ENCODE measurements at regions not wholly inside any gene's neighbourhood (a gene's known extent, or its start where the extent isn't known, plus 50 kb on each side); places are given as distances from the start of the nearest gene placed in this dataset.
"Not testable (repeated sequence)": the region's sequence is repeated elsewhere in the genome, so short reads cannot be mapped to it uniquely, and the experiment has no call there.

DNA sequence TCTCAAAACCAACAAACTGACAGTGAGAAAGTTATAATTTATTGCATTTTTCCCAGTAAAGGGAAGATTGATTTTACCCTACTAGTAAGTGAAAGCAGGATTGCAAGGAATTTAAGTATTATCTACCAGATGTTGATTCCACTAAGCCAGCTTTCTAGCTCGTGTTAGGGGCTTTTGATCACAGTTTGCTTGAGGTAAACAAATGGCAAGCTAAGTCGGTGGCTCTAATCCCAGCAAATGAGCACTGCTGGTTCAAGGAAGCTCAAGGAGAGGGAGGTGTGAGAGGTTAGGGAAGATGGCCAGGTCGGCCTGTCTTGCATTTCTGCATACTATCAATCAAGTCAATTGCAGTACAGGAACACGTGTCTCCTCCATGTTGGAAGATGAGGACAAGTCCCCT lies 448.7 kb upstream of the POM121L12 start:
- Histone ChIP-seq H3K36me3 (no peaks in the 10 kb centered on the region), H3K27me3 (no peaks in the 10 kb centered on the region), H3K4me3 (no peak overlapping the region), H3K9me3 (no peaks in the 10 kb centered on the region), H3K4me1 (no peaks in the 10 kb centered on the region), H3K27ac (no peak overlapping the region)
- intact Hi-C loops (cut with DNase I), result no loop called here
- TF ChIP-seq POLR2A (IDR thresholded peaks at IDR 0.05), result no peak
- TF ChIP-seq POLR2AphosphoS5 (IDR thresholded peaks at IDR 0.05), result no peak
- TF ChIP-seq, protein P1, sequence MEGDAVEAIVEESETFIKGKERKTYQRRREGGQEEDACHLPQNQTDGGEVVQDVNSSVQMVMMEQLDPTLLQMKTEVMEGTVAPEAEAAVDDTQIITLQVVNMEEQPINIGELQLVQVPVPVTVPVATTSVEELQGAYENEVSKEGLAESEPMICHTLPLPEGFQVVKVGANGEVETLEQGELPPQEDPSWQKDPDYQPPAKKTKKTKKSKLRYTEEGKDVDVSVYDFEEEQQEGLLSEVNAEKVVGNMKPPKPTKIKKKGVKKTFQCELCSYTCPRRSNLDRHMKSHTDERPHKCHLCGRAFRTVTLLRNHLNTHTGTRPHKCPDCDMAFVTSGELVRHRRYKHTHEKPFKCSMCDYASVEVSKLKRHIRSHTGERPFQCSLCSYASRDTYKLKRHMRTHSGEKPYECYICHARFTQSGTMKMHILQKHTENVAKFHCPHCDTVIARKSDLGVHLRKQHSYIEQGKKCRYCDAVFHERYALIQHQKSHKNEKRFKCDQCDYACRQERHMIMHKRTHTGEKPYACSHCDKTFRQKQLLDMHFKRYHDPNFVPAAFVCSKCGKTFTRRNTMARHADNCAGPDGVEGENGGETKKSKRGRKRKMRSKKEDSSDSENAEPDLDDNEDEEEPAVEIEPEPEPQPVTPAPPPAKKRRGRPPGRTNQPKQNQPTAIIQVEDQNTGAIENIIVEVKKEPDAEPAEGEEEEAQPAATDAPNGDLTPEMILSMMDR (IDR thresholded peaks at IDR 0.05), result no peak
- TF ChIP-seq EP300 (IDR thresholded peaks at IDR 0.05), result no peak
- 23 to 27% methylated on average over 4 of the region's 4 CpGs for WGBS, 2 donors
- DNase-seq, result no peak

DNA sequence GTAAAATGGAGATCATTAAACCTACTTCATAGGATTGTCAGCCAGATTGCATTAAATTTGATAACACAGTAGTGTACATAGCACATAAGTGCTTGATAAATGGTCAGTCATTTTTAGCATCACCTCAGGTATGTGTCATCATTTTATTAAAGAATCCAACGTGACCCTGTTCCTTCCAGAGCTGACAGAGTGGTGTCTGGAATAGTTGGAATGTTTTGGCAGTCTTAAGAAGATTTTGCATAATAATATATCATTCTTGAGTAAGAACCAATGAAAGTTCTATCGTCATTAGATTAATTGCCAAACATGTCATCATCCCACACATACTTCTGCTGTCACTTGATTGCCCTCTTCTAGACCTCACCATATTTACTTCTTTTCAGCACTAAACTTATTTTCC lies 451.4 kb upstream of the POM121L12 start:
- Histone ChIP-seq H3K36me3 (no peaks in the 10 kb centered on the region), H3K27ac (no peak overlapping the region), H3K4me1 (no peaks in the 10 kb centered on the region), H3K9me3 (no peaks in the 10 kb centered on the region), H3K27me3 (no peaks in the 10 kb centered on the region), H3K4me3 (no peak overlapping the region)
- no peak for DNase-seq
- TF ChIP-seq POLR2A (IDR thresholded peaks at IDR 0.05) (no peak), EP300 (IDR thresholded peaks at IDR 0.05) (no peak), POLR2AphosphoS5 (IDR thresholded peaks at IDR 0.05) (no peak)
- TF ChIP-seq, protein P1 (IDR thresholded peaks at IDR 0.05), result no peak
- intact Hi-C loops (cut with DNase I), result no loop called here
- 61 to 70% methylated on average over 2 of the region's 2 CpGs for WGBS, 2 donors

DNA sequence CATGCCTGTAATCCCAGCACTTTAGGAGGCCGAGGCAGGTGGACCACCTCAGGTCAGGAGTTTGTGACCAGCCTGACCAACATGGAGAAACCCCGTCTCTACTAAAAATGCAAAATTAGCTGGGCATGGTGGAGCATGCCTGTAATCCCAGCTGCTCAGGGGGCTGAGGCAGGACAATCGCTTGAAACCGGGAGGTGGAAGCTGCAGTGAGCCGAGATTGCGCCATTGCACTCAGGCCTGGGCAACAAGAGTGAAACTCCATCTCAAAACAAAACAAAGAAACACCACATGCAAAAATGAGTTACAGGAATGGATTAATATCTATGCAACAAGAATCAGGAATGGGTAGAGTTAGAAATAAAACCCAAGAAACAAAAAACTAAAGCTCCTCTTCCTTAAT lies 462.3 kb upstream of the POM121L12 start:
- H3K4me1 ChIP-seq; H3K36me3 ChIP-seq; intact Hi-C loops (cut with DNase I); H3K4me3 ChIP-seq; H3K27ac ChIP-seq; H3K27me3 ChIP-seq; H3K9me3 ChIP-seq; DNase-seq: not testable (repeated sequence)
- 94% methylated on average over 6 of the region's 6 CpGs for whole genome bisulfite sequencing, 2 donors

DNA sequence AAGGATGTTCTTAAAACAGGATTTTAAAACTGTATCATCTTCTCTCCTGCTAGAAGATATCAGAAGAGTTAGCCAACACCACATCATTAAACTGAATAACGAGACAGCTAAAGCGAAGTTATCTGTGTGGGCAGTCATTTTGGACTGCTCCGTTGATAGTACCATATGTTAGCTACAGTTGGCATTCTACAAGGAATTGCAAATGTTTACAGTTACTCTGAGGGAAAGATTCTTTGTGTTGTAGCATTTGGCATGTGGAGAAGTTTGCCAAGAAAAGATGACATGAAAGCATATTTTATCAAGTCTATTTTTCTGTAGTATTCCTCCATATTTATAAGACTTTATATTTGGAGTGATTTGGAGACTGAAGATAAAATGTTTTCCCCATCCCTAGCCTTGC lies 464.4 kb upstream of the POM121L12 start:
- no peaks in the 10 kb centered on the region for H3K4me1 ChIP-seq
- H3K27me3 ChIP-seq, result no peaks in the 10 kb centered on the region
- TF ChIP-seq, protein P1 (IDR thresholded peaks at IDR 0.05), result no peak
- TF ChIP-seq EP300 (IDR thresholded peaks at IDR 0.05) (no peak), POLR2A (IDR thresholded peaks at IDR 0.05) (no peak), POLR2AphosphoS5 (IDR thresholded peaks at IDR 0.05) (no peak)
- H3K9me3 ChIP-seq, result no peaks in the 10 kb centered on the region
- H3K4me3 ChIP-seq, result no peak overlapping the region
- intact Hi-C loops (cut with DNase I), result no loop called here
- H3K27ac ChIP-seq, result no peak overlapping the region
- no peaks in the 10 kb centered on the region for H3K36me3 ChIP-seq
- 89 to 91% methylated on average over 3 of the region's 3 CpGs for WGBS, 2 donors
- DNase-seq, result no peak

DNA sequence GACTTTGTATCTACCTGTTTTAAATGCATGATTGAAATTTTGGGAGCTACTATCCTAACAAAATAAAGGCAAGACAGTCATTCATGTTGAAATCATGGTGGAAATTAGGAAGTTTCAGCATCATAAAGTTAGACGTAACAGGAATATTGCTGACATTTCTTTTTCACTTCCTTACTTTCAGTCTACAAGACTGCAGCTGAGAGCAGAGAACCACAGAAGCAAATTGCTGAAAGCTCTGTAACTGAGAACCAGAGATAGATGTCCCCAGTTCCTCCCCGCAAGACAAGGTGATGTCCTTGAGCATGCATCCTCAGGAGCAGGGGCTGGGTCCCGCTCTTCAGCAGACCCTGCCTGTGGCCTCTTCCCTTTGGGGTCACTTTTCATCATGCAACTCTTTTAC lies 466.3 kb upstream of the POM121L12 start:
- WGBS, 2 donors, result 82 to 91% methylated on average over 3 of the region's 3 CpGs
- no peak for DNase-seq
- H3K36me3 ChIP-seq, result no peaks in the 10 kb centered on the region
- intact Hi-C loops (cut with DNase I), result no loop called here
- H3K4me3 ChIP-seq, result no peak overlapping the region
- H3K27me3 ChIP-seq, result no peaks in the 10 kb centered on the region
- TF ChIP-seq, protein P1 (IDR thresholded peaks at IDR 0.05), result no peak
- TF ChIP-seq EP300 (IDR thresholded peaks at IDR 0.05), result no peak
- no peak for TF ChIP-seq POLR2A (IDR thresholded peaks at IDR 0.05)
- no peak for TF ChIP-seq POLR2AphosphoS5 (IDR thresholded peaks at IDR 0.05)
- H3K9me3 ChIP-seq, result no peaks in the 10 kb centered on the region
- no peak overlapping the region for H3K27ac ChIP-seq
- no peaks in the 10 kb centered on the region for H3K4me1 ChIP-seq

Measured in sigmoid colon (tissue), 6 donors.